GM12874 (cell line): ENCODE measurements at regions not wholly inside any gene's neighbourhood (a gene's known extent, or its start where the extent isn't known, plus 50 kb on each side); places are given as distances from the start of the nearest gene placed in this dataset.

Source experiments
- TF ChIP-seq, protein P1 (sequence below): IDR thresholded peaks from 2 replicates; pipeline ENCODE4 v1.5.1; 2011; ENCODE audit warnings: low read depth, mild to moderate bottlenecking, control low read depth, low read length, moderate library complexity; ENCODE audit not compliant: insufficient read depth

DNA sequence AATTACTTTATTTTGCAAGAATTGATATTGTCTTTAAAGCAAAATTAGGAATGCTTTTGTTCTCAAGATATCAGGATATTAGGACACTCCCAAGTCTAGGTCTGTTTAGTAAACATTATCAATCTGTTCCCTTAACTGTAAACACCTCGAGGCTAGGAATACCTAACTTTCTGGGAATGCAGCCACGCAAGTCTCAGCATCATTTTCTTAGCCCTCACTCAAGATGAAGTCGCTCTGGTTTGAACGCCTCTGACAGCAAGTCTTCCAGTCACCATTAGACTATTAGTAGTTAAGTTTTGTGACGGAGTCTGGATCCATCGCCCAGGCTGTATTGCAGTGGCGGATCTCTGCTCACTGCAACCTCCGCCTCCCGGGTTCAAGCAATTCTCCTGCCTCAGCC, 128.0 kb upstream of the MYO3A start:
- TF ChIP-seq, protein P1, sequence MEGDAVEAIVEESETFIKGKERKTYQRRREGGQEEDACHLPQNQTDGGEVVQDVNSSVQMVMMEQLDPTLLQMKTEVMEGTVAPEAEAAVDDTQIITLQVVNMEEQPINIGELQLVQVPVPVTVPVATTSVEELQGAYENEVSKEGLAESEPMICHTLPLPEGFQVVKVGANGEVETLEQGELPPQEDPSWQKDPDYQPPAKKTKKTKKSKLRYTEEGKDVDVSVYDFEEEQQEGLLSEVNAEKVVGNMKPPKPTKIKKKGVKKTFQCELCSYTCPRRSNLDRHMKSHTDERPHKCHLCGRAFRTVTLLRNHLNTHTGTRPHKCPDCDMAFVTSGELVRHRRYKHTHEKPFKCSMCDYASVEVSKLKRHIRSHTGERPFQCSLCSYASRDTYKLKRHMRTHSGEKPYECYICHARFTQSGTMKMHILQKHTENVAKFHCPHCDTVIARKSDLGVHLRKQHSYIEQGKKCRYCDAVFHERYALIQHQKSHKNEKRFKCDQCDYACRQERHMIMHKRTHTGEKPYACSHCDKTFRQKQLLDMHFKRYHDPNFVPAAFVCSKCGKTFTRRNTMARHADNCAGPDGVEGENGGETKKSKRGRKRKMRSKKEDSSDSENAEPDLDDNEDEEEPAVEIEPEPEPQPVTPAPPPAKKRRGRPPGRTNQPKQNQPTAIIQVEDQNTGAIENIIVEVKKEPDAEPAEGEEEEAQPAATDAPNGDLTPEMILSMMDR: no peak

DNA sequence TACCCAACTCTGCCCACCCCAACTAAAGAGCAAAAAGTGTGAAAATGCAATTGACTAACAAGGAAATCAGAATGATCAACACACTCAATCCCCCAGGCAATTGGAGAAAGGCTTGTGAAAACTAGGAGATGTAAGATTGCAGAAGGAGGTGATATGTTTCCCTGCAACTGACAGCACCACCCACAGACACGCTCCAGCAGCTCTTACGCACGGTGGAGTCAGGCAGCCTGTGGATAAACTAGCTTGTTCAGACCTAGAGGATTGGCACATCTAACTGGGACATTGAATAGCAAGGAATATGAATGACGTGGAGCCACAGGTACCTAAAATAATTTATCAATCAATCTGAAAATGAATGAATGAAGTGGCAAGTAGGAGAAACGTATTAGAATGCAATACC, 125.7 kb upstream of the MYO3A start:
- TF ChIP-seq, protein P1: no peak

DNA sequence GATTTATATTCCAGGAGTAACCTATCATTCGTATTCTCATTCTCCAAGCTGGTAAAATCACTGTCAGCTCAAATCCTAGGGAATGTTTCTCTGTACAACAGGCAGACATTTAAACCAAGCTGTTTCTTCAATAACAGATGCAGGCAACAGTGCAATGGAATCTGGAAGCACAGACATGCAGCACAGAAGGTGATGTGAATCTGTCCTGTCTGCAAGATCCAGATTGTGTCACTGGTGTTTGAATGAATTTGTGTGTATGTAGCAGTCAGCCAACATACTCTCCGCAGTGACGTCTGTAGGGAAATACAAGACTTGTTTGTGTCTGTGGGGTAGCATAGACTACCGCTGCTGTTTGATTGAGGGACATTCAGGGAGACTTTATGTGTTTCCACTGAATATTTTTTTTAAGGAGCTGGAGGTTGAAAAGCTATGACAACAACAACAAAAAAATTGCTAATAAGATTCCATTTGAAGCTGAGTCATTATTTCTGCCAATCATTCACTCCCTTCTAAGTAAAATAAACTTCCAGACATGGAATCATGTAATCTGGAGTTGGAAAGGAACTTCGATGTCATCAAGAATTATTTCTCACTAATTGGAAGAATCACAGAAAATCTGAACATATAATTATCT, 122.9 kb upstream of the MYO3A start:
- TF ChIP-seq, protein P1: no peak

DNA sequence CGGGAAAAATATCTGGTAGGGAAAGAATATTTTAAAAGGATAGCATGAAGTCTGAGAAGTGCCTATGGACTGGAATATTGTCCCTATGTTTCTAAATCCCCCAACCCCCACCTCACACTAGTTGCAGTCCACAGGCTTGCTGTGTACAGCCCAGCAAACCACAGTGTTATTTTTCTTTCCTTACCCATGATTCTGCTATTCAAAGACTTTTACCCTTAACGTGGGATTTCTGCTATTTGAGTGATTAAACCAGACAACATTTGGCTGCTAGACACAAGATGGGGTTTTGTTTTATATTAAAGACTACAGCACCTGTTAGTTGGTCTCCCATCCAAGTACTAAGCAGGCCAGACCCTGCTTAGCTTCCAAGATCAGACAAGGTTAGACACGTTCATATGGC, 120.5 kb upstream of the MYO3A start:
- TF ChIP-seq, protein P1: no peak

DNA sequence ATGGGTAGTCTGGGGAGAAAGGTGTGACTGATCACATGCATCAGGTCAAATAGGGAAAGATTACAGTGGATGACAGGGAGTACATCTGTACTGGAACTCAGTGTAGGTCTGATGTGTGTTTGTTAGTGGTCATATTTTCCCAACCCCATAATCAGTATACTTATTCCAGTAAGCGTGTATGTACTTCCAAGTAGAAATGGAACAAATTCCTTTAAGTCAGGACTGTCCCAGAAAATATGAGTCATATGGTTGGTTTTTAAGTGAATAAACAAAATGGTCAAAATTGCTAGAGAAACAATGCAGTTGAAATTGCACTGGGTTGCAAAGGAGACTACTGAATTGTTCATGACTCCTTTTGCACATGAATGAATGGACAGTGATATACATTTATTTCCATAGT, 118.8 kb upstream of the MYO3A start:
- TF ChIP-seq, protein P1: no peak

DNA sequence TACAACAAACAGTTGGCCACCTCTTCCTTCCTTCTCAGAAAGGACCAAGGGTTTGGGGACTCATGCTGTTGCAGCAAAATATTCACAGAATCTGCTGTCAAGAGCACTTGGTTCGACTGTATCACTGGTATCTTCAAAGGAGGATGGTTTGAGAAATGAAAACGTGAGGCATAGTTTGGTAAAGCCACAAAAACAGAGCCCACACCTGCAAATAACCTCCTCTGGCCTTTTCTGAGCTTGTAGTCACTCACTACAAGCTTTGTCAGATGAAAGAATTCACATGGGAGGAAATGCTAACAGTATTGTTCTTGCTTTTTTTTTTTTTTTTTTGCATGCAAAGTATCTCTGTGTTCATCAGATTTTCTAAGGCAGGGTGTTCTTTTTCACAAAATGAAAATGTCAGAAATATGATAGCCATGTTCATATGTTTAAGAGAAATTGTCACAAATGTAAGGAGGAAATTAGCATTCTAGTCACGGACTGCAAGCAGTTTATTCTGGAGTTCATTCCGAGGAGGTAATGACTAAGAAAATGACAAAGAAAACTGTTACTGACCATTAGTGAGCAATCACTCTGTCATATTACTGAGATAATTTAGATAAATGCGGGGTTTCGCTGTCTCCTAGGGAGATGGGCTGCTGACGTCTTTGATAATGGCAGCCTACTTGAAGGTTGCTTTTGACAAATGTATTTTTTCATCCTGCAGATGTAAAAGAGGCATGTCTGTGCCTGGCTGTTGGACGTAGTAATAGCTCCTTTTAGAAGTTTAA, 117.8 kb upstream of the MYO3A start:
- TF ChIP-seq, protein P1: no peak

DNA sequence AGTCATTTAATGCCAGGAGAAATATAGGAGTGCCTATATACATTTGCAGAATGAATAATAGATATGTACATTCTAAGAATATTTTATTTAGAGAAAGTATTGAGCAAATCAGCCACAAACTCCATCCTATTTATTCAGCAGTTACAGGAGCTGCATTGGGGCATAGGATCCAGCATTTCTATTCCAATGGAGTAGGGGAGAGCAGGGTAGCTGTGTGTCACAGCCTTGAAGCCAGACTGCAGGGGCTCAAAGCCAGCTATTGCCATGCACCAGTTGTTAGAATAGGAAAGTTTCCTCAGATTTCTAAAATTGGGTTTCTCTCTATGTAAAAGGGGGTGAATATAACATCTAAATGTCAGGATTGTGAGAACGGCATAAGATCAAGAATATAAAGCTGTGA, 116.8 kb upstream of the MYO3A start:
- TF ChIP-seq, protein P1: no peak
